ENCODE measurements at regions not wholly inside any gene's neighbourhood (a gene's known extent, or its start where the extent isn't known, plus 50 kb on each side); places are given as distances from the start of the nearest gene placed in this dataset.

- no peak for TF ChIP-seq POLR2A (IDR thresholded peaks at IDR 0.05)
- no peak for TF ChIP-seq CTCF (IDR thresholded peaks at IDR 0.05)
Measured at GRCh38 chr12:5305425-5305824, 126.5 kb upstream of the NTF3 start.

Data from lower leg skin (tissue), 3 donors.